ENCODE measurements at regions not wholly inside any gene's neighbourhood (a gene's known extent, or its start where the extent isn't known, plus 50 kb on each side); places are given as distances from the start of the nearest gene placed in this dataset.

GRCh38 chr4:162498168-162498567 is 334.4 kb upstream of the FSTL5 start:
- TF ChIP-seq HDGF (IDR thresholded peaks at IDR 0.05; ENCODE audit: borderline replicate concordance) (no peak), BHLHE40 (IDR thresholded peaks at IDR 0.05; ENCODE audit: borderline replicate concordance) (no peak), FOXK2 (IDR thresholded peaks at IDR 0.05) (no peak), ZNF384 (IDR thresholded peaks at IDR 0.05) (no peak), SP1 (IDR thresholded peaks at IDR 0.05) (no peak), PKNOX1 (IDR thresholded peaks at IDR 0.05) (no peak), ELF4 (IDR thresholded peaks at IDR 0.05) (no peak), NFRKB (IDR thresholded peaks at IDR 0.05) (no peak)
